ENCODE measurements at regions not wholly inside any gene's neighbourhood (a gene's known extent, or its start where the extent isn't known, plus 50 kb on each side); places are given as distances from the start of the nearest gene placed in this dataset.

DNA sequence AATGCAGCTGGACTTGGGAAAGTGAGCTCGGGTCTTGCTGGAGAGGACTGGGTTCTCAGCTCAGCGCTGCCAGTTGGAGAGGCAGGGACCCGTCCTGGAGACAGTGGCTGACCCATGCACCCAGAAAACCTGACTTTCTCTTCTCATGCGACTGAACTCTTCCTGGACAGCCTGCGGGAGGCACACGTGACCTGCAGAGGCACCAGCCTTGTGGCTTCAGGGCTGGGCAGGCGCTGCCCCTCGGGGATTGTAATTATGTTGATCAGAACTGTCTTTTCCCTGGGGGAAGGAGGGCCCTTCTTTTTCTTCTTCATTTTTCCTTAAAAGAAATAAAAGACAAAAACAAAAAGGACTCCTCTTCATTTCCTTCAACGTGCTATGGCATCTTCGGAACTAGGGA lies 198.1 kb downstream of the VAPA start:
- no peak for TF ChIP-seq CTCF (IDR thresholded peaks at IDR 0.05; ENCODE audit: poor library complexity, severe bottlenecking)
- TF ChIP-seq SMC3 (conservative IDR thresholded peaks at IDR 0.05; ENCODE audit: poor library complexity) = no peak
